ENCODE measurements at regions not wholly inside any gene's neighbourhood (a gene's known extent, or its start where the extent isn't known, plus 50 kb on each side); places are given as distances from the start of the nearest gene placed in this dataset.

DNA sequence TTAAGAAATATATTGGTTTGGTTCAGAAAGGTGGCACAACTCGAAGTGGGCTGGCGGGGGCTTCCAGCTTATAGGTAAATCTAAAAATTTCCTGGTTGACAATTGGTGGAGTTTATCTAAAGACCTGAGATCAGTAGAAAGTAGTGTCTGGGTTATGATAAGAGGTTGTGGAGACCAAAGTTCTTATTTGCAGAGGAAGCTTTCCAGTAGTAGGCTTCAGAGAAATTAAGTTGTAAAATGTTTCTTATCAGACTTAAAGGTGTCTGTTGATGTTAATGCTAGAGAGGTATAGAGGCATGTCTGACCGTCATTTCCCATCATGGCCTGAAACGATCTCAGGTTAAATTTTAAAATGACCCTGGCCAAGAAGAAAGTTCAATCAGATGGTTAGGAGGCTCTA is 565.2 kb upstream of the DPPA4 start:
- Histone ChIP-seq H3K36me3 (ENCODE audit: control insufficient read depth, insufficient read depth, low read length) (no peaks in the 10 kb centered on the region), H3K4me1 (replicated peaks in 1 of 2; ENCODE audit: control insufficient read depth in 2 of 2, insufficient read depth in 2 of 2, low read length in 2 of 2) (no peaks in the 10 kb centered on the region), H3K9ac (ENCODE audit: insufficient read depth in 1 of 2, low read depth in 2 of 2, low read length in 2 of 2) (no peak overlapping the region), H3K79me2 (ENCODE audit: control insufficient read depth, insufficient read depth, low read length) (no peaks in the 10 kb centered on the region), H3K4me3 (no peak overlapping the region), H3K9me3 (replicated peaks; ENCODE audit: control insufficient read depth, insufficient read depth, low read depth, low read length) (no peaks in the 10 kb centered on the region), H4K20me1 (replicated peaks; ENCODE audit: control insufficient read depth, insufficient read depth, low read length) (no peaks in the 10 kb centered on the region), H3K27me3 (ENCODE audit: control insufficient read depth in 2 of 2, insufficient read depth in 2 of 2, low read length in 2 of 2) (no peaks in the 10 kb centered on the region), H3K4me2 (ENCODE audit: insufficient read depth, low read length) (no peak overlapping the region), H3K27ac (ENCODE audit: extremely low read depth, low read depth, low read length) (no peak overlapping the region), H2AFZ (ENCODE audit: low read depth, low read length) (no peak overlapping the region), H3K9me1 (ENCODE audit: control insufficient read depth, insufficient read depth, low read length) (no peaks in the 10 kb centered on the region)
- BruUV-seq (replicated peaks): no TSS peak
- WGBS (ENCODE audit: insufficient coverage, low coverage, missing lambda C conversion rate): 0% methylated on average over 2 of the region's 4 CpGs
- POLR2A ChIA-PET: no interaction called here
- intact Hi-C loops (cut with micrococcal nuclease): no loop called here
- CTCF ChIA-PET (ENCODE audit: low intra/inter-chr PET ratio): no interaction called here
- in situ Hi-C loops (cut with MboI): no loop called here
- FAIRE-seq: no peak
- DNase-seq (ENCODE audit: extremely low read depth in 1 of 4, low spot score in 3 of 4): no peak
- no peak for ATAC-seq
- TF ChIP-seq TRIM24 (IDR thresholded peaks at IDR 0.05): no peak
- TF ChIP-seq, protein P1, sequence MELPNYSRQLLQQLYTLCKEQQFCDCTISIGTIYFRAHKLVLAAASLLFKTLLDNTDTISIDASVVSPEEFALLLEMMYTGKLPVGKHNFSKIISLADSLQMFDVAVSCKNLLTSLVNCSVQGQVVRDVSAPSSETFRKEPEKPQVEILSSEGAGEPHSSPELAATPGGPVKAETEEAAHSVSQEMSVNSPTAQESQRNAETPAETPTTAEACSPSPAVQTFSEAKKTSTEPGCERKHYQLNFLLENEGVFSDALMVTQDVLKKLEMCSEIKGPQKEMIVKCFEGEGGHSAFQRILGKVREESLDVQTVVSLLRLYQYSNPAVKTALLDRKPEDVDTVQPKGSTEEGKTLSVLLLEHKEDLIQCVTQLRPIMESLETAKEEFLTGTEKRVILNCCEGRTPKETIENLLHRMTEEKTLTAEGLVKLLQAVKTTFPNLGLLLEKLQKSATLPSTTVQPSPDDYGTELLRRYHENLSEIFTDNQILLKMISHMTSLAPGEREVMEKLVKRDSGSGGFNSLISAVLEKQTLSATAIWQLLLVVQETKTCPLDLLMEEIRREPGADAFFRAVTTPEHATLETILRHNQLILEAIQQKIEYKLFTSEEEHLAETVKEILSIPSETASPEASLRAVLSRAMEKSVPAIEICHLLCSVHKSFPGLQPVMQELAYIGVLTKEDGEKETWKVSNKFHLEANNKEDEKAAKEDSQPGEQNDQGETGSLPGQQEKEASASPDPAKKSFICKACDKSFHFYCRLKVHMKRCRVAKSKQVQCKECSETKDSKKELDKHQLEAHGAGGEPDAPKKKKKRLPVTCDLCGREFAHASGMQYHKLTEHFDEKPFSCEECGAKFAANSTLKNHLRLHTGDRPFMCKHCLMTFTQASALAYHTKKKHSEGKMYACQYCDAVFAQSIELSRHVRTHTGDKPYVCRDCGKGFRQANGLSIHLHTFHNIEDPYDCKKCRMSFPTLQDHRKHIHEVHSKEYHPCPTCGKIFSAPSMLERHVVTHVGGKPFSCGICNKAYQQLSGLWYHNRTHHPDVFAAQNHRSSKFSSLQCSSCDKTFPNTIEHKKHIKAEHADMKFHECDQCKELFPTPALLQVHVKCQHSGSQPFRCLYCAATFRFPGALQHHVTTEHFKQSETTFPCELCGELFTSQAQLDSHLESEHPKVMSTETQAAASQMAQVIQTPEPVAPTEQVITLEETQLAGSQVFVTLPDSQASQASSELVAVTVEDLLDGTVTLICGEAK (IDR thresholded peaks at IDR 0.05): no peak
- TF ChIP-seq, protein P1 (CRISPR knock-in tag; IDR thresholded peaks at IDR 0.05): no peak
- no peak for TF ChIP-seq ZBTB1 (CRISPR knock-in tag; IDR thresholded peaks at IDR 0.05; ENCODE audit: borderline replicate concordance, low read depth)
- TF ChIP-seq ZNF133 (CRISPR knock-in tag; IDR thresholded peaks at IDR 0.05): no peak
- no peak for TF ChIP-seq HDAC8 (tag; IDR thresholded peaks at IDR 0.05)
- TF ChIP-seq ZNF384 (IDR thresholded peaks at IDR 0.05; ENCODE audit: low read depth, low read length): no peak
- no peak for TF ChIP-seq NELFE (IDR thresholded peaks at IDR 0.05; ENCODE audit: insufficient read depth, insufficient read length)
- no peak for TF ChIP-seq ZNF551 (CRISPR knock-in tag; IDR thresholded peaks at IDR 0.05)
- TF ChIP-seq CHCHD3 (CRISPR knock-in tag; IDR thresholded peaks at IDR 0.05): no peak
- no peak for TF ChIP-seq NR4A1 (CRISPR knock-in tag; IDR thresholded peaks at IDR 0.05)
- no peak for TF ChIP-seq NR4A1 (tag; IDR thresholded peaks at IDR 0.05)
- TF ChIP-seq JUND (IDR thresholded peaks at IDR 0.05; ENCODE audit: borderline replicate concordance, low read depth, low read length): no peak
- TF ChIP-seq JUND (tag; IDR thresholded peaks at IDR 0.05; ENCODE audit: borderline replicate concordance, low read depth, low read length): no peak
- TF ChIP-seq XRCC4 (IDR thresholded peaks at IDR 0.05; ENCODE audit: extremely low read depth, insufficient read depth, insufficient read length): no peak

All from K562 (cell line).